ENCODE measurements at regions not wholly inside any gene's neighbourhood (a gene's known extent, or its start where the extent isn't known, plus 50 kb on each side); places are given as distances from the start of the nearest gene placed in this dataset.

- no peak for DNase-seq
Measured at GRCh38 chr3:74124782-74125181, 489.7 kb downstream of the CNTN3 start.

- DNase-seq, result no peak
Measured at GRCh38 chr3:74122281-74122680, 492.2 kb downstream of the CNTN3 start.

GRCh38 chr3:74121761-74122160, 492.7 kb downstream of the CNTN3 start:
- no peak for DNase-seq

GRCh38 chr3:74119221-74119620, 494.5 kb upstream of the PDZRN3 start:
- DNase-seq, result no peak

GRCh38 chr3:74115906-74116305, 491.2 kb upstream of the PDZRN3 start:
- no peak for DNase-seq

GRCh38 chr3:74107451-74107850, 482.7 kb upstream of the PDZRN3 start:
- no peak for DNase-seq

GRCh38 chr3:74106925-74107324, 482.2 kb upstream of the PDZRN3 start:
- DNase-seq, result peak; percentile 70

- DNase-seq, result no peak
Measured at GRCh38 chr3:74091204-74091603, 466.5 kb upstream of the PDZRN3 start.

- peak; percentile 95 for DNase-seq
Measured at GRCh38 chr3:74089814-74090213, 465.1 kb upstream of the PDZRN3 start.

- DNase-seq, result peak; percentile 74
Measured at GRCh38 chr3:74080056-74080461, 455.3 kb upstream of the PDZRN3 start.

- DNase-seq, result peak; percentile 15
Measured at GRCh38 chr3:74075241-74075640, 450.5 kb upstream of the PDZRN3 start.

- DNase-seq, result no peak
Measured at GRCh38 chr3:74074700-74075099, 450.0 kb upstream of the PDZRN3 start.

- peak; percentile 60 for DNase-seq
Measured at GRCh38 chr3:74067296-74067695, 442.6 kb upstream of the PDZRN3 start.

GRCh38 chr3:74066456-74066855, 441.7 kb upstream of the PDZRN3 start:
- no peak for DNase-seq

GRCh38 chr3:74059923-74060600, 435.3 kb upstream of the PDZRN3 start:
- no peak for DNase-seq

GRCh38 chr3:74059301-74059922, 434.7 kb upstream of the PDZRN3 start:
- DNase-seq, result no peak

GRCh38 chr3:74057169-74057568, 432.4 kb upstream of the PDZRN3 start:
- no peak for DNase-seq

- DNase-seq, result no peak
Measured at GRCh38 chr3:74055061-74055460, 430.3 kb upstream of the PDZRN3 start.

- no peak for DNase-seq
Measured at GRCh38 chr3:74054566-74054965, 429.8 kb upstream of the PDZRN3 start.

- no peak for DNase-seq
Measured at GRCh38 chr3:74053970-74054516, 429.3 kb upstream of the PDZRN3 start.

GRCh38 chr3:74049444-74049843, 424.7 kb upstream of the PDZRN3 start:
- no peak for DNase-seq

- no peak for DNase-seq
Measured at GRCh38 chr3:74048699-74049098, 424.0 kb upstream of the PDZRN3 start.

GRCh38 chr3:74045000-74045399, 420.3 kb upstream of the PDZRN3 start:
- no peak for DNase-seq

GRCh38 chr3:74041068-74041675, 416.4 kb upstream of the PDZRN3 start:
- DNase-seq, result no peak

Measured in fibroblast of skin of right quadriceps (primary cell).